ENCODE measurements at regions not wholly inside any gene's neighbourhood (a gene's known extent, or its start where the extent isn't known, plus 50 kb on each side); places are given as distances from the start of the nearest gene placed in this dataset.

GRCh38 chr15:98503970-98504369 is 144.4 kb upstream of the IGF1R start:
- TF ChIP-seq, protein P1, sequence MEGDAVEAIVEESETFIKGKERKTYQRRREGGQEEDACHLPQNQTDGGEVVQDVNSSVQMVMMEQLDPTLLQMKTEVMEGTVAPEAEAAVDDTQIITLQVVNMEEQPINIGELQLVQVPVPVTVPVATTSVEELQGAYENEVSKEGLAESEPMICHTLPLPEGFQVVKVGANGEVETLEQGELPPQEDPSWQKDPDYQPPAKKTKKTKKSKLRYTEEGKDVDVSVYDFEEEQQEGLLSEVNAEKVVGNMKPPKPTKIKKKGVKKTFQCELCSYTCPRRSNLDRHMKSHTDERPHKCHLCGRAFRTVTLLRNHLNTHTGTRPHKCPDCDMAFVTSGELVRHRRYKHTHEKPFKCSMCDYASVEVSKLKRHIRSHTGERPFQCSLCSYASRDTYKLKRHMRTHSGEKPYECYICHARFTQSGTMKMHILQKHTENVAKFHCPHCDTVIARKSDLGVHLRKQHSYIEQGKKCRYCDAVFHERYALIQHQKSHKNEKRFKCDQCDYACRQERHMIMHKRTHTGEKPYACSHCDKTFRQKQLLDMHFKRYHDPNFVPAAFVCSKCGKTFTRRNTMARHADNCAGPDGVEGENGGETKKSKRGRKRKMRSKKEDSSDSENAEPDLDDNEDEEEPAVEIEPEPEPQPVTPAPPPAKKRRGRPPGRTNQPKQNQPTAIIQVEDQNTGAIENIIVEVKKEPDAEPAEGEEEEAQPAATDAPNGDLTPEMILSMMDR (IDR thresholded peaks at IDR 0.05), result no peak
- TF ChIP-seq POLR2A (IDR thresholded peaks at IDR 0.05) (no peak), EP300 (IDR thresholded peaks at IDR 0.05; ENCODE audit: low read depth) (no peak), POLR2AphosphoS5 (IDR thresholded peaks at IDR 0.05) (peak in 2 of 3 donors; percentile 41 to 54)
